ENCODE measurements at regions not wholly inside any gene's neighbourhood (a gene's known extent, or its start where the extent isn't known, plus 50 kb on each side); places are given as distances from the start of the nearest gene placed in this dataset.

- peaks cover 4% of the 10 kb centered on the region for H3K27me3 Mint-ChIP-seq (ENCODE audit: low read depth)
- H3K36me3 Mint-ChIP-seq (ENCODE audit: low read depth): no peaks in the 10 kb centered on the region
- H3K4me1 Mint-ChIP-seq (ENCODE audit: low read depth): no peaks in the 10 kb centered on the region
- no peak overlapping the region for H3K4me3 Mint-ChIP-seq (ENCODE audit: unreplicated experiment)
- peak; percentile 100 for DNase-seq (ENCODE audit: low spot score)
- H3K27ac Mint-ChIP-seq (ENCODE audit: unreplicated experiment): no peak overlapping the region
- TF ChIP-seq, protein P1, sequence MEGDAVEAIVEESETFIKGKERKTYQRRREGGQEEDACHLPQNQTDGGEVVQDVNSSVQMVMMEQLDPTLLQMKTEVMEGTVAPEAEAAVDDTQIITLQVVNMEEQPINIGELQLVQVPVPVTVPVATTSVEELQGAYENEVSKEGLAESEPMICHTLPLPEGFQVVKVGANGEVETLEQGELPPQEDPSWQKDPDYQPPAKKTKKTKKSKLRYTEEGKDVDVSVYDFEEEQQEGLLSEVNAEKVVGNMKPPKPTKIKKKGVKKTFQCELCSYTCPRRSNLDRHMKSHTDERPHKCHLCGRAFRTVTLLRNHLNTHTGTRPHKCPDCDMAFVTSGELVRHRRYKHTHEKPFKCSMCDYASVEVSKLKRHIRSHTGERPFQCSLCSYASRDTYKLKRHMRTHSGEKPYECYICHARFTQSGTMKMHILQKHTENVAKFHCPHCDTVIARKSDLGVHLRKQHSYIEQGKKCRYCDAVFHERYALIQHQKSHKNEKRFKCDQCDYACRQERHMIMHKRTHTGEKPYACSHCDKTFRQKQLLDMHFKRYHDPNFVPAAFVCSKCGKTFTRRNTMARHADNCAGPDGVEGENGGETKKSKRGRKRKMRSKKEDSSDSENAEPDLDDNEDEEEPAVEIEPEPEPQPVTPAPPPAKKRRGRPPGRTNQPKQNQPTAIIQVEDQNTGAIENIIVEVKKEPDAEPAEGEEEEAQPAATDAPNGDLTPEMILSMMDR (IDR thresholded peaks at IDR 0.05): no peak
- peaks cover 3% of the 10 kb centered on the region for H3K9me3 Mint-ChIP-seq (ENCODE audit: low read depth)
These were observed 206.0 kb upstream of the CDH4 start for GRCh38 chr20:61045876-61046585.

DNA sequence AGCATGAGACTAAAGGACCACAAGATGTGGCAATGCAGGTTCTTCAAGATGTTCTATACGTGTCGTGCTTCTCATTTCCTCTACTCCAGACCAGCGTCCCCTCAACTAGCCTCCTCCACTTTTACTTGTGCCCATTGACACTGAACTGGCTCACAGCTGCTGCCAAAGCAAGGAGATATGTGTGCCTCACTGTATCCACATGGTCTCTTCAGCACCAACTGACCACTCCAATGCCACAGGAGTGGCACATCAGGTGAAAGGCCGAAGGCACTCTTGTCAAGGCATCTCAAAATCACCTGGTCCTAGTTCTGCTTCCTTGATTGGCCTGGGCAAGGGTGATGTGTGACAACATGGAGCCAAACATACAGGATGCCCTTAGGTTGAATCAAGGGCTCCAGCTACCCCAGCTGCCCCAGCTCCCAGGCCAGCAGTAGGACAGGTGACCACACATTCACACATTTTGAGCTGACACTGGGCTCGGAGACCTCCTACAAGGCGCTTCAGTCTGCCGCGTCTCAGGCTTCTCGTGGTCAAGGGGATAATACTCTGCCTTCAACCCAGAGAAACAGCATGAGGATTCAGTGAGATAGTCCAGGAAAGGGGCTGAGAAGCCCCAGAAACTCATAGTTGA is 205.2 kb upstream of the CDH4 start:
- Mint-ChIP-seq H3K4me1 (ENCODE audit: low read depth) (no peaks in the 10 kb centered on the region), H3K36me3 (ENCODE audit: low read depth) (no peaks in the 10 kb centered on the region), H3K9me3 (ENCODE audit: low read depth) (peaks cover 3% of the 10 kb centered on the region), H3K27ac (ENCODE audit: unreplicated experiment) (no peak overlapping the region), H3K27me3 (ENCODE audit: low read depth) (peaks cover 5% of the 10 kb centered on the region), H3K4me3 (ENCODE audit: unreplicated experiment) (no peak overlapping the region)
- TF ChIP-seq, protein P1 (IDR thresholded peaks at IDR 0.05): no peak
- no peak for DNase-seq (ENCODE audit: low spot score)

DNA sequence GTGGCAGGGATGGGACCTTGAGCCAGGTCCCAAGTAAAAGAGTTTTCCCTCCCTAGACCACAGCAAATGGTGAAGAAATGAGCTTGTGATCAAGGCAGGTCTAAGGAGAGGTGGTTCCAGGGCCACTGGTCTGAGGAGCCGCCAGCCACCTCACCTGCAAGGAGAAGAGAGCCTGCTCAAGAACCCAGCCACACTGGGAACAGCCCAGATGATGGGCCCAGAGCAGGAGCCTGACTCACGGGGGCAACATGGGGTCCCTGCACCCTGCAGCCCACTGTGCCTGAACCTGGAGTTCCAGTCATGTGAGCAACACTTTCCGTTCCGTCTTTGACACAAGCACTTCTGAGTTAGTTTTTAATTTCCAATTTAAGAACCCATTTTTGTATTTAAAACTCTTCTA is 204.5 kb upstream of the CDH4 start:
- peaks cover 3% of the 10 kb centered on the region for H3K9me3 Mint-ChIP-seq (ENCODE audit: low read depth)
- H3K27ac Mint-ChIP-seq (ENCODE audit: unreplicated experiment): no peak overlapping the region
- no peak for DNase-seq (ENCODE audit: low spot score)
- TF ChIP-seq, protein P1 (IDR thresholded peaks at IDR 0.05): no peak
- H3K4me1 Mint-ChIP-seq (ENCODE audit: low read depth): no peaks in the 10 kb centered on the region
- H3K36me3 Mint-ChIP-seq (ENCODE audit: low read depth): no peaks in the 10 kb centered on the region
- no peak overlapping the region for H3K4me3 Mint-ChIP-seq (ENCODE audit: unreplicated experiment)
- H3K27me3 Mint-ChIP-seq (ENCODE audit: low read depth): peaks cover 9% of the 10 kb centered on the region

GRCh38 chr20:61048302-61048701 is 203.8 kb upstream of the CDH4 start:
- Mint-ChIP-seq H3K36me3 (ENCODE audit: low read depth) (no peaks in the 10 kb centered on the region), H3K27ac (ENCODE audit: unreplicated experiment) (no peak overlapping the region), H3K4me1 (ENCODE audit: low read depth) (no peaks in the 10 kb centered on the region), H3K4me3 (ENCODE audit: unreplicated experiment) (no peak overlapping the region), H3K27me3 (ENCODE audit: low read depth) (peaks cover 17% of the 10 kb centered on the region), H3K9me3 (ENCODE audit: low read depth) (peaks cover 3% of the 10 kb centered on the region)
- TF ChIP-seq, protein P1 (IDR thresholded peaks at IDR 0.05): no peak
- no peak for DNase-seq (ENCODE audit: low spot score)

- H3K4me1 Mint-ChIP-seq (ENCODE audit: low read depth): no peaks in the 10 kb centered on the region
- H3K27me3 Mint-ChIP-seq (ENCODE audit: low read depth): peaks cover 18% of the 10 kb centered on the region
- H3K36me3 Mint-ChIP-seq (ENCODE audit: low read depth): no peaks in the 10 kb centered on the region
- H3K4me3 Mint-ChIP-seq (ENCODE audit: unreplicated experiment): no peak overlapping the region
- H3K9me3 Mint-ChIP-seq (ENCODE audit: low read depth): peaks cover 3% of the 10 kb centered on the region
- TF ChIP-seq, protein P1 (IDR thresholded peaks at IDR 0.05): no peak
- H3K27ac Mint-ChIP-seq (ENCODE audit: unreplicated experiment): no peak overlapping the region
- no peak for DNase-seq (ENCODE audit: low spot score)
These were observed 202.4 kb upstream of the CDH4 start for GRCh38 chr20:61049684-61050083.
